ENCODE measurements at regions not wholly inside any gene's neighbourhood (a gene's known extent, or its start where the extent isn't known, plus 50 kb on each side); places are given as distances from the start of the nearest gene placed in this dataset.

- TF ChIP-seq CTCF (IDR thresholded peaks at IDR 0.05; ENCODE audit: insufficient read depth, low read depth, low read length) (no peak), EZH2 (IDR thresholded peaks at IDR 0.05; ENCODE audit: insufficient read depth, low read length) (no peak)
These were observed 52.2 kb downstream of the ADRA2C start for GRCh38 chr4:3818371-3818770.
